Neutrophil (primary cell): ENCODE measurements at regions not wholly inside any gene's neighbourhood (a gene's known extent, or its start where the extent isn't known, plus 50 kb on each side); places are given as distances from the start of the nearest gene placed in this dataset.

Experiments used
- H3K27ac ChIP-seq: fragments of 200-600 bp; sonication (generic); 2 replicates; pipeline ENCODE4 v1.5.1; 2016; ENCODE audit warnings: mild to moderate bottlenecking, moderate library complexity
- H3K27me3 ChIP-seq: fragments of 200-600 bp; sonication (generic); 2 replicates; pipeline ENCODE4 v1.6.0; 2016; ENCODE audit warnings: mild to moderate bottlenecking
- H3K36me3 ChIP-seq: fragments of 200-600 bp; sonication (generic); 2 replicates; pipeline ENCODE4 v1.5.1; 2017
- H3K4me1 ChIP-seq, 2 experiments: fragments of 200-600 bp in 1 of 2; sonication (generic) in 1 of 2; 1 replicate in 1 of 2; 2 replicates in 1 of 2; pipeline versions ENCODE4 v1.5.1 to v1.6.1; 2013 to 2016; ENCODE audit warnings: low read depth in 1 of 2, low read length in 1 of 2, mild to moderate bottlenecking in 1 of 2, moderate library complexity in 1 of 2; ENCODE audit not compliant: control insufficient read depth in 1 of 2, insufficient read depth in 1 of 2
- H3K4me3 ChIP-seq, 2 experiments: fragments of 200-600 bp in 1 of 2; sonication (generic) in 1 of 2; 1 replicate in 1 of 2; 2 replicates in 1 of 2; pipeline ENCODE4 v1.5.1; 2013 to 2016; ENCODE audit warnings: low read depth in 1 of 2, low read length in 1 of 2, mild to moderate bottlenecking in 1 of 2, moderate library complexity in 1 of 2
- H3K9me3 ChIP-seq: fragments of 200-600 bp; sonication (generic); 2 replicates; pipeline ENCODE4 v1.5.1; 2016
- TF ChIP-seq, protein P1 (sequence below): fragments of 200-600 bp; sonication (generic); IDR thresholded peaks from 2 replicates; pipeline ENCODE4 v1.5.1; 2016; ENCODE audit warnings: antibody characterized with exemption

DNA sequence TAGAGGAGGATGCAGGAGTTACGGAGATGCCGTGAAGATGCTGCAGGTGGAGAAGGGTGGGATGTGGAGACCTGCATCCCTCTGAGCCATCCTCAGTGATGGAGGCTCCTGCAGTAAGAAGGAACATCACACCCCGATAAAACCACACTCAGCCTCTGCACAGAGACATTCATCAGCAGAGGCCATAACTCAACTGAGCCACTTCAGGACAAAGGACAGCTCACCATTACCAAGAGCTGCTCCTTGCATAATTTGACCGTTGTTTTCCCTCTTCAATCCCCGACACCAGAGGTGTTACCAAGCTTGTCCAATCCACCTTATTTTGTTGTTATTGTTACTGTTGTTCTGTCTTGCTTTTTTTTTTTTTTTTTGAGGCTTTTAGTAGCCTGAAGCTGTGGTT, 543.9 kb downstream of the AJAP1 start:
- no peaks in the 10 kb centered on the region for H3K4me1 ChIP-seq
- no peaks in the 10 kb centered on the region for H3K9me3 ChIP-seq
- TF ChIP-seq, protein P1, sequence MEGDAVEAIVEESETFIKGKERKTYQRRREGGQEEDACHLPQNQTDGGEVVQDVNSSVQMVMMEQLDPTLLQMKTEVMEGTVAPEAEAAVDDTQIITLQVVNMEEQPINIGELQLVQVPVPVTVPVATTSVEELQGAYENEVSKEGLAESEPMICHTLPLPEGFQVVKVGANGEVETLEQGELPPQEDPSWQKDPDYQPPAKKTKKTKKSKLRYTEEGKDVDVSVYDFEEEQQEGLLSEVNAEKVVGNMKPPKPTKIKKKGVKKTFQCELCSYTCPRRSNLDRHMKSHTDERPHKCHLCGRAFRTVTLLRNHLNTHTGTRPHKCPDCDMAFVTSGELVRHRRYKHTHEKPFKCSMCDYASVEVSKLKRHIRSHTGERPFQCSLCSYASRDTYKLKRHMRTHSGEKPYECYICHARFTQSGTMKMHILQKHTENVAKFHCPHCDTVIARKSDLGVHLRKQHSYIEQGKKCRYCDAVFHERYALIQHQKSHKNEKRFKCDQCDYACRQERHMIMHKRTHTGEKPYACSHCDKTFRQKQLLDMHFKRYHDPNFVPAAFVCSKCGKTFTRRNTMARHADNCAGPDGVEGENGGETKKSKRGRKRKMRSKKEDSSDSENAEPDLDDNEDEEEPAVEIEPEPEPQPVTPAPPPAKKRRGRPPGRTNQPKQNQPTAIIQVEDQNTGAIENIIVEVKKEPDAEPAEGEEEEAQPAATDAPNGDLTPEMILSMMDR, result no peak
- no peak overlapping the region for H3K4me3 ChIP-seq
- no peaks in the 10 kb centered on the region for H3K36me3 ChIP-seq
- H3K27ac ChIP-seq, result no peak overlapping the region
- no peaks in the 10 kb centered on the region for H3K27me3 ChIP-seq

DNA sequence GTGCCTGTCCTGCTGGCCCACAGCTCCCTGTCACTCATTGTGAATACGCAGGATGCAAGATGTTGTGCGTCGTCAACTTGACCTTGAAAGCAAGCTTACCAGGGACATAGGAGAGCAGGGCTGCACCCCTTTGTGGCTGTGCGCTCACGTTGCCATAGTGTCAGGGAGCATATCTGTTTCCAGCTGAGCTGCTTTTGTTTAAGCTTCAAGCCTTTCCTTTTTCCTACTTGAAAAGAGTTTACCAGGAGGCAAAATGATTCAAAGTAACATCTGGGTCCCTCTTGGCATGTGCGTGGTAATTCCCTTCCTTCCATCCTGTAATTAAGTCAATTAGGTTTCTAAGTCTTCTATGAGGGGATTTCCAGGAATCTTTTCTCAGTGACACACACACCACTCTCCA, 537.1 kb downstream of the AJAP1 start:
- H3K27ac ChIP-seq, result no peak overlapping the region
- TF ChIP-seq, protein P1, result no peak
- H3K36me3 ChIP-seq, result no peaks in the 10 kb centered on the region
- no peaks in the 10 kb centered on the region for H3K4me1 ChIP-seq
- H3K9me3 ChIP-seq, result no peaks in the 10 kb centered on the region
- no peak overlapping the region for H3K4me3 ChIP-seq
- H3K27me3 ChIP-seq, result no peaks in the 10 kb centered on the region

DNA sequence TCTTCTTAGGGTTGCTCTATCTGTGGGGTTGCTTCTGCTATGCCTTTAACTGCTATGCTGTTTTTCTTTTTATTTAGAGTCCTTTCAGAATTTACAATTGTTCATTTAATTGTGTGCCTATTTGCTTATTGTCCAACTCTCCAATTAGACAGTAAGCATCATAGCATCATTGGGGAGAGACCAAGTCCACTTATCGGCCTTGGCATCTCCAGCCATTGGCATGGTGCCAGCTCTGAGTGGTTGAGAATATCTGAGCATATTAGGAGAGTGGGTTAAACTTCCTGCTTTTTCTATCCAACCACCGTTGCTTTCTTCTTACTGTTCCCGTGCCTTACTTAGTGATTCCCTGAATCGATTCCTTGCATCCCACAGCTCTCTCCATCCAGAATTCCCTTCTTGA, 535.0 kb downstream of the AJAP1 start:
- no peaks in the 10 kb centered on the region for H3K9me3 ChIP-seq
- H3K4me3 ChIP-seq, result no peak overlapping the region
- TF ChIP-seq, protein P1, result no peak
- H3K36me3 ChIP-seq, result no peaks in the 10 kb centered on the region
- no peaks in the 10 kb centered on the region for H3K27me3 ChIP-seq
- H3K27ac ChIP-seq, result no peak overlapping the region
- H3K4me1 ChIP-seq, result no peaks in the 10 kb centered on the region

DNA sequence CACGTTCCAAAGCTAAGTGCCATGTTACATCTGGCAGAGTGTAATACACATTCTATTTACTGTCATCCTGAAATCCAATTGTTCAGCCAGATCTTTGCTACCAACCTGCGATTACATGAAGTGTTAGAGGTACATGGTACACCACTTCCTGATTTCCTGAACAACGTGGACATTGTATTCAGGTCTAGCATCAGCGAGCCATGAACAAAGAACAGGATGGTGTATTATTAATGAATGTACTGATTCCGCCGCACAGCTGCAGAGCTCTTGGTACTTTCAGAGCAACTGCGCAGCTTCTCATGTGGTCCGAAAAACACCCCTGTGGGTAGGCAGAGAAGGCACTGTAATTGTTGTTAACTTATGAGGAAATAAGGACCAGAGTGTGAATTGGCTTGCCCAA, 511.4 kb downstream of the AJAP1 start:
- no peaks in the 10 kb centered on the region for H3K4me1 ChIP-seq
- TF ChIP-seq, protein P1, result no peak
- H3K27me3 ChIP-seq, result no peaks in the 10 kb centered on the region

DNA sequence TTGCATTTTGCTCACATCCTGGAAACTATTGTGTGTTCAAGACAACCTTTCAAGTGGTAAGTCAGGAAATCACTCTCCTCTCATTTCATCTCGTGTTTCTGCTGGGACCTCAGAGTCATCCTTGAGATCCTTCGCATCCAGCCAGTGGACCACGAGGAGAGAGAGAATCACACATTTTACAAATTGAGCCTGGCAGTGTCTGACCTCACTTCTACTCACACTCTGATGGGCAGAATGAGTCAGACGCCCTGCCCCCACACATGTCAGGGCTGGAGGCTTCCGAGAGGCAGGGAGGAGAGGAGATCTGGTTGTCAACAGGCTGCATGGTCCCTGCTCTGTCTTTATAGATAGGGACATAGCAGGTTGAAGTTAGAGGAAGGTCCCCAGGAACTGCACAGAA, 509.7 kb downstream of the AJAP1 start:
- TF ChIP-seq, protein P1, result no peak
- Histone ChIP-seq H3K9me3 (no peaks in the 10 kb centered on the region), H3K4me1 (no peaks in the 10 kb centered on the region), H3K36me3 (no peaks in the 10 kb centered on the region), H3K4me3 (no peak overlapping the region), H3K27me3 (no peaks in the 10 kb centered on the region), H3K27ac (no peak overlapping the region)

More for the DNA sequence above, 511.4 kb downstream of the AJAP1 start:
- Histone ChIP-seq H3K27ac (no peak overlapping the region), H3K4me3 (no peak overlapping the region), H3K9me3 (no peaks in the 10 kb centered on the region), H3K36me3 (no peaks in the 10 kb centered on the region)

DNA sequence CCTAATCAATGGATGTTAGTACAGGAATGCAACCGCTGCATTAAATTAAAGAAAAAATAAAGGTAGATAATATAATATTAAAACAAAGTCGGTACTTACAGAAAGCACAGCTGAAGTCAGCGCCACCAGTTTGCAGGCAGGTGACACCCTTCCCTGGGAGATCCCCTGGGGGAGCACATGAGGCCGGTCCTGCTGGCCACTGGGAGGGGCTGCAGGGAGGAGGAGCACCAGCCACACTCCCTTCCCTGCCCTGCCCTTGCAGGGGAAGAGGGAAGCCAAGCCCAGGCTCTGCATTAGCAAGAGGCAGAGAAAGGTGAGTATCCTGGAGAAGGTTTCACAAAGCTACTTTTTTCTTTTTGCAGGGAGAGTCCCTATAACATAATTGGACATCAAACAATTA, 507.0 kb downstream of the AJAP1 start:
- Histone ChIP-seq H3K27me3 (no peaks in the 10 kb centered on the region), H3K4me1 (no peaks in the 10 kb centered on the region), H3K27ac (no peak overlapping the region), H3K36me3 (no peaks in the 10 kb centered on the region), H3K4me3 (no peak overlapping the region), H3K9me3 (no peaks in the 10 kb centered on the region)
- TF ChIP-seq, protein P1, result no peak
